HG03103 (cell line): ENCODE measurements at regions not wholly inside any gene's neighbourhood (a gene's known extent, or its start where the extent isn't known, plus 50 kb on each side); places are given as distances from the start of the nearest gene placed in this dataset.
"Not testable (repeated sequence)": the region's sequence is repeated elsewhere in the genome, so short reads cannot be mapped to it uniquely, and the experiment has no call there.

Source experiments
- ATAC-seq: cut with Tn5 transposase; IDR thresholded peaks from one replicate; pipeline ENCODE4 v1.9.1; 2021; ENCODE audit warnings: low read depth; ENCODE audit not compliant: unreplicated experiment

DNA sequence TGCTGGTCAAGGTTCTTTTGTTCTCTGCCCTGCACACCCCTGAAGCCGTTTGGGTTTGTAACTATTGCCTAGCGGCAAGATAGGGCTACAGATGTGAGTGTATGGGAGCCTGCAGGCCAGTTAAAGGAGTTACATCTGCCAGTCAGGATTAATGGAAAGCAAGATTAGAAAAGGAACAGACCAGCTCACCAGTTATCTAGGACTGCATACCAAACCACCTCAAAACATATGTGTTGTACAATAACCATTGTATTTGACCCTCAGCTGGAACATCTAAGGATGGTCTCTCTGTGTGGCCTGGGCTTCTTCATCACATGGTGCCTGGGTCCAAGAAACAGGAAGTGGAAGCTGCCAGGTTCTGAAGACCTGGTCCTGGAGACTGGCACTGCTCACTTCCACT, 52.5 kb upstream of the FBXO28 start:
- ATAC-seq = no peak

DNA sequence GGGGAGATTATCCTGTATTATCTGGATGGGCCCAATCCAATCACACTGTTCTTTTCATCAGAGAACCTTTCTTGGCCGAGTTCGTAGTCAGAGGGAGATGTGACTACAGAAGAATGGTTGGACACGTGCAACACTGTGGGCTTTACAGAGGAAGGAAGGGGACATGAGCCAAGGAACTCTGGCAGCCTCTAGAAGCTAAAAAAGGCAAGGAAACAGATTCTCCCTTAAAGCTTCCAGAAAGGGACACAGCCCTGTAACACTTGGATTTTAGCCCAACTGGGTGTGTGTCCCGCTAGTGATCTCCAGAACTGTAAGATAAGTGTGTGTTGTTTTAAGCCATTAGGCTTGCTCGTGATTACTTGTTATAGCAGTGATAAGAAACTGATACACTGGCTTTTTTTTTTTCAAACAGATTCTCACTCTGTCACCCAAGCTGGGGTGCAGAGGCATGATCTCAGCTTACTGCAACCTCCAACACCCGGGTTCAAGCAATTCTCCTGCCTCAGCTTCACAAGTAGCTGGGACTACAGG, 53.9 kb upstream of the FBXO28 start:
- no peak for ATAC-seq

DNA sequence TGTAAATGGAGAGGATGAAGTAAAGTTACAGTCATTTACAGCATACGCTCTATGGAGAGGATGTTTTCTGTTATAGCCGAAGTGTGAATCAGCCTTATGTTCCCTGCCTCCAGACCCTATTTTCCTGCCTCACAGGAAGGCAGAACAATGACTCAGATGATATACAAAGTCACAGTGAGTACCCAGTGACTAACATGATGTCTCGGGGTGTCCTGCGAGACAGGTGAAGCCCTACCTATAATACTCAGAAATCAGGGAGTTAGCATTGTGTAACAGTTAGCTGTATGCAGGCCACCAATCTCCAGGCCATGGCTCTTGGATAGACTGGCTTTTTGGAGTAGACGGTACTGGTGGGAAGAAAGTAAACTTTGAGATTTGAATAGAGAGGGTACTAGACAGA, 55.6 kb upstream of the FBXO28 start:
- ATAC-seq = no peak

DNA sequence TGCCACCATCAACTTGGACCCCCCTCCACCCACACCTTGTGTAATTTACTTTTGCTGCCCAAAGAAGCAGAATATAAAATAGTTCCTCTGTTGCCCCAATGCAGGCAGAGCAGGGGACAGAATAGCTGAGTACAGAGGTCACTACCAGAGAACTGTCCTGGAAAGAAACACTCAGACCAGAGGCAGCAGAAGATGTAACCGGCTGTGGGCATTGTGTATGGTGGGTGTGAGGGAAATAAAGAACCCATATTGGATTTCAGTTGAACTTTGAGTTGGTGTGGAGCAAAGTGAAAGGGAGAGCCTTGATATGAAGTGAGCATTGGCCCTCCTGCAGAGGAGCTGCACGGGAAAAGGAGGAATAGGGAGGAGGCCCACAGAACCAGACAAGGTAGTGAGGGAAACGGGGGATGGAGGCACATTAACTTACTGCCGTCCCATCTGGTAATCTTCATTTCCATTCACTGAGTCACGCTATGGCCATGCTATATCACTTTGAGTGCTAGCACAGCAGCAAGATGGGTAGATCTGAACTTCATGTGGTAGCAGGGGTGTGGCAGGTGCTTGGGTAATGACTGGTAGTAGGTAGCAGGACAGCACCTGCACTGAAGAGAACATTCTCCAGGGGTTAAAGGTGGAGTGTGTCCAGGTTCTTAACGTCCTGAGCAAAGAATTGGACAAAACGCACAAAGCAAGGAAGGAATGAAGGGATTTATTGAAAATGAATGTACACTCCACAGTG, 56.3 kb upstream of the FBXO28 start:
- no peak for ATAC-seq

- no peak for ATAC-seq
Observed at GRCh38 chr1:224054611-224055010, 59.3 kb upstream of the FBXO28 start.

DNA sequence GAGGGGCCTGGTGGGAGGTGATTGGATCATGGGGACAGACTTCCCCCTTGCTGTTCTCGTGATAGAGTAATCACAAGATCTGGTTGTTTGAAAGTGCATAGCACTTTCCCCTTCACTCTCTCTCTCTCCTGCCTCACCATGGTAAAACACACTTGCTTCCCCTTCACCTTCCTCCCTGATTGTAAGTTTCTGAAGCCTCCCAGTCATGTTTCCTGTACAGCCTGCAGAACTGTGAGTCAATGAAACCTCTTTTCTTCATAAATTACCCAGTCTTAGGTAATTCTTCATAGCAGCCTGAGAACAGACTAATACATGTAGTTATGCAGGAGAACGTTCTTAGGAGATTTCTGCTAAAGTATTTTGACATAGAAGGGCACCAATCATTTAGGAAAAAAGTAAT, 59.9 kb upstream of the FBXO28 start:
- ATAC-seq = no peak

DNA sequence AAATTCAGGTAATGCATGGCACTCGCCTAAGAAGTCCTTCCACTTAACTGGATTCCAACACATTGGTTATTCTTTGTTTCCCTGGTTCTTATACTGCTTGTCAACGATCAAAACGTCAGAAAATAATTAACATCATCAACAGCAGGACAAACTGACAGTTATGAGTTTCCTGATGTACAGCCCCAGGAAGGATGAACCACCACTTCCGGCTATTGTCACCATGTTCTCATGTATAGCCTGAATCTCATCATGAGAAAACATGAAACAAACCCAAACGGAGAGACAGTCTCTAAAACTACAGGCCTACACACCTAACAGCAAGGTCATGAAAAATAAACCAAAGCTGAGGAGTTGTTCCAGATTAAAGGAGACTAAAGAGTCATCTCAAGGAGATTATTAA, 60.5 kb upstream of the FBXO28 start:
- no peak for ATAC-seq

GRCh38 chr1:224052772-224053171, 61.1 kb upstream of the FBXO28 start:
- ATAC-seq = no peak

- ATAC-seq = not testable (repeated sequence)
Observed at GRCh38 chr1:224051782-224052181, 62.1 kb upstream of the FBXO28 start.

GRCh38 chr1:224051086-224051406, 62.9 kb upstream of the FBXO28 start:
- ATAC-seq = no peak

DNA sequence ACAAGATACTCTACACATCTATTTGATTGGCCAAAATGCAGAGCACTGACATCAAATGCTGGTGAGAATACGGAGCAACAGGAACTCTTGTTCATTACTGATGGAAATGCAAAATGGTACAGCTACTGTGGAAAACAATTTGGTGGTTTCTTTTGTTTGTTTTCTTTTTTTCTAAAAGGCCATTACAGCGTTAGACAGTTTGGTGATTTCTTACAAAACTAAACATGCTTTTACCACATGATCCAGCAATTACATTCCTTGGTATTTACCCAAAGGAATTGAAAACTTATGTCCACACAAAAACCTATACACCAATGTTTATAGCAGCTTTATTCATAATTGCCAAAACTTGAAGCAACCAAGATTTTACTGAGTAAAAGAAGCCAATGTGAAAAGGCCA, 66.4 kb upstream of the FBXO28 start:
- no peak for ATAC-seq

DNA sequence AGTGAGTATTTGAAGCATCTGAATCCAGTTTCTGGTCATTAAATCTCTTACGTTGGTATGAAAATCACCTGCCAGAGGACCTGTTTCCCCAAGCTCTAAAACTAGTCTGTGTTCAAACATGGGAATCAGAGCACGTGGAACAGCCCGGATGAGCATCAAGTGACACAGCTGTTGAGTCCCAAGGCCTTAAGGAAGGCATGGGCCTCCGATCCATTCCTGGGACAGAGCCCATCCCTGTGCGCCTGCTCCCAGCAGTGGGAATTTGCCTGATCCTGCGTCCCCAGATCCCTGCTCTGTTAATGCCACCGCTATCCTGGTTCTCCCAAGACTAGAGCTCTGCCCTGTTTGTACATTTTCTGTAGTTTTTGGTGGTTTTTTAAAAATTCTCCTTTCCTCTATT, 68.4 kb upstream of the FBXO28 start:
- no peak for ATAC-seq

- no peak for ATAC-seq
Observed at GRCh38 chr1:224044420-224044819, 69.5 kb upstream of the FBXO28 start.

GRCh38 chr1:224042557-224043118, 71.3 kb upstream of the FBXO28 start:
- no peak for ATAC-seq

GRCh38 chr1:224041032-224041431, 72.9 kb upstream of the FBXO28 start:
- no peak for ATAC-seq

DNA sequence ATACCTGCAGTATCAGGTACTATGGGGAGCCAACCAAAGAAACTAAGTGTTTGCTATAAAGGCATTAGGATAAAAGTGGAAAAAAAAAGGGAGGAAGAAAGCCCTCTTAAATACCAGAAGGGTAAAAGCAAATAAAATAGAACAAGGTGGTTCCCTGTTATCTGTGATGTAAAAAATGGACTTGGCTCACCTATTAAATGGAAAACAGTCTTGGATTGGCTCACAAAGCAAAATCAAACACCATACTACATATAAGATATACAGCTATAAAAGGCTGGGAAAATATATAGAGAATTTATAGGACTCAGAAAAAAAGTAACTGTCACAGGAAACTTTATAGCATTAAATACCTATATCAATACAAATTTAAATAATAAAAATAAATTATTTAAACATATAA, 73.5 kb upstream of the FBXO28 start:
- not testable (repeated sequence) for ATAC-seq

GRCh38 chr1:224040006-224040405, 73.9 kb upstream of the FBXO28 start:
- not testable (repeated sequence) for ATAC-seq

DNA sequence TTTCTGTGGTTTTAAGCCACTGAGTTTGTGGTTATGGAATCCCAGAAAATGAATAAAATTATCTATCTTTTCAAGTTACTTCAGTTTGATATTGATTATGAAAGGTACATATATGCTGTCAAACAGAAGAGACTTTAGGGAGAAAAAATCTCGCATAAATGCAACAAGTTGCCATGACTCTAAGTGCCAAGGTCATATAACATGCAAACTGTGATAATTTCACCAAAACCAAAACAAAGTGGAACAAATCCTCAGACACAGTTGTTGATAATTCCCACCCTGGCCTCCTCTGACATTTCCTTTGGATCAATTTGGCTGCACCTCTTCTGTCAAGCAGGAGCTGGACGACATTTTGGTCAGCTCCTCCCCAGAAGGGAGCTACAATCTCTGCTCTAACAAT, 75.1 kb upstream of the FBXO28 start:
- ATAC-seq = not testable (repeated sequence)

DNA sequence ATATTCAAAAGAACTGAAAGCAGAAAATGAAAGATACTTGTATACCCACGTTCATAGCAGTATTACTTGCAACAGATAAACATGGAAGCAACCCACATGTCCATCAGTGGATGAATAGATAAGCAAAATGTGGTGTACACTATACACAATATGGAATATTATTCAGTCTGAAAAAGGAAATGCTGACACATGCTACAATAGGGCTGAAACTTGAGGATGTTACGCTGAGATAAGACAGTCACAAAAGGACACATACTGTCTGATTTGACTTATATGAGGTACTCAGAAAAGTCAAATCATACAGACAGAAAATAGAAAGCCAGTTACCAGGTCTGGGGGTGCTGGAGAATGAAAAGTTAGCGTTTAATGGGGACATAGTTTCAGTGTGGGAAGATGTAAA, 76.5 kb upstream of the FBXO28 start:
- ATAC-seq = not testable (repeated sequence)

GRCh38 chr1:224032608-224033276, 81.2 kb upstream of the FBXO28 start:
- ATAC-seq = not testable (repeated sequence)

DNA sequence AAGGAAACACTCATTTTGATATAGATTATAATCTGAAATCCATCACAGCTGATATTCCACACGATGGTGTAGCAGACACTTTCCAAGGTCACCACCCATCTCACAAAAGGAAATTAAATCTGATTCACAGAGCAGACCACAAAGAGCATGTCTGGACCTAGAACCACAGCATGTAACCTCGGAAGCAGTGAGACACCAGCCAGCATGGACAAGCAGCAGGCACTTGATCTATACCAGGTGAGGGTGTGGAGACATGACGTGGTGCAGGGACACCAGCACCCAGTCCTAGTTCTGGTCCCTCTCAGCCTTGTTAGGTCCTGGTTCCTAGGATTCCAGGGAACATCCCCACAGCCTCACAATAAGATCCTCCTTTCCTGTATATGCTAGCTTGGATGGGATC, 81.9 kb upstream of the FBXO28 start:
- not testable (repeated sequence) for ATAC-seq

GRCh38 chr1:224030257-224030656, 83.7 kb upstream of the FBXO28 start:
- ATAC-seq = not testable (repeated sequence)
